GM18517 (cell line): ENCODE measurements at regions not wholly inside any gene's neighbourhood (a gene's known extent, or its start where the extent isn't known, plus 50 kb on each side); places are given as distances from the start of the nearest gene placed in this dataset.
A peak's percentile ranks its signal among the peaks of the same experiment; 100 is the strongest.

ENCODE experiments used
- ATAC-seq: cut with Tn5 transposase; IDR thresholded peaks from one replicate; pipeline ENCODE4 v1.9.1; 2021; ENCODE audit warnings: mild to moderate bottlenecking, moderate library complexity; ENCODE audit not compliant: unreplicated experiment

GRCh38 chr3:88209356-88209755 lies 59.6 kb downstream of the C3orf38 start:
- no peak for ATAC-seq

DNA sequence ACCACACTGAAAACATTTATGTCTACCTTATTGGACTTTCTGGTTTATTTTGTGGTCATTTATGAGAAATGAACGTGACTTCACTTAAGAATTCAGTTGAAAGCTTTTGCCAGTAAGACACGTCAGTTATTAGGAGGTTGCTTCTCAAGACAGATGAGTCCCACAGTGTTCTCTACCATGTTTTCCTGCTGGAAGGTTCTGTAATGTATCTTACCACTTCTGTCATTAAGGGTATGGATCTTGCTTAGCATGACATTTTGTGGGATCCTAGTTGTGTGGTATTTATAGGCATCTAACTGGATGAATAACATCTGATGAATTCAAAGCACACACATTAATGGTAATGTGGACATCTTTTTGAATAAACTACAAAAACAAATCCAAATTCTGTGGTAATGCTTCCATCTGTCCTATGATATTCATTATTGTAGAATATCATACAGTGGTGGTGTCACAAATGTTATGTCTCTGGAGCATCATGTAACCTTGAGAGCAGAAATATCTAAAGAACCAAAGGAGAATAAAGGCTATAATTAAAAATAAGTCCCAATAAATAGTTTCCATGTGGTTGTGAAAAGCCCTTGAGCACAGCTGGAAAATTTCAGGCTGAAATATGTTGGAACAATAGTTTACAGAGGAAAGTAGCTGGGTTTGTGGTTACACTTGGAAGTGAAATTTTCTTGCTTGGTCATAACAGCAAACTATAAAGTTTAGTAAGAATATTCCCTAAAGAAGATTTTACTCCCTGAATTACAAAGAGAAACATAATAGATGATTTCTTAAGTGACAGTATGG lies 61.5 kb downstream of the C3orf38 start:
- ATAC-seq: no peak

DNA sequence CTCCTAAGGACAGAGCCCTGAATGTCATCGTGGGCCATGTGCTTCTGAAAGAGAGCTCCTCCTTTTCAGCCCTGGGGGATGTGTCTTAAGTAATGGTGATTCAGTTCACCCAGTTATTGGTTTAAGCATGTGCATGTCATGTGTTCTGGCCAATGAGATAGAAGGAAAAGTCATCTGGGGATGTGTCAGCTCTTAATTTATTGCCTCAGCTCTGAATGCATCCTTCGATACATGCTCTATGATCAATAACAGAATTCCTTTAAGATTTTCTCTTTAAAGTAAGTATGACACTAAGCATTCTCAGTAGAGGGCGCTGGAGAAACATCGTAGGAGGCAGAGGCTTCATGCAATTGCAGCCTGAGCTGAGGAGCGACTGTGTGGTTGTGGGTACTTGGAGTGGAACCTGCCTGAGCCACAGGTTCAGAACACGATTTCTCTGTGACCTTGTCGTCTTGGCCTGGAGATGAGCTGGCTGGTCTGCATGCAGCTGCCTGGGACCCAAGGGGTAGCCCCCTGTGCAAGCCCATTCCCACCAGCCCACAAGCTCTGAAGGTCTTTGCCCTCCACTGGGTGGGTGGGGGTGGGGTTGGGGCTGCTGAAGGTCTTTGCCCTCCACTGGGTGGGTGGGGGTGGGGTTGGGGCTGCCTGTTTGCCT lies 69.5 kb downstream of the C3orf38 start:
- peak; percentile 85 for ATAC-seq

- no peak for ATAC-seq
Measured at GRCh38 chr3:88220126-88220525, 70.4 kb downstream of the C3orf38 start.

- ATAC-seq: no peak
Measured at GRCh38 chr3:88221726-88222125, 72.0 kb downstream of the C3orf38 start.

GRCh38 chr3:88222343-88222742 lies 72.6 kb downstream of the C3orf38 start:
- no peak for ATAC-seq

- no peak for ATAC-seq
Measured at GRCh38 chr3:88225326-88226008, 75.7 kb downstream of the C3orf38 start.

GRCh38 chr3:88226910-88227309 lies 77.2 kb downstream of the C3orf38 start:
- ATAC-seq: no peak

DNA sequence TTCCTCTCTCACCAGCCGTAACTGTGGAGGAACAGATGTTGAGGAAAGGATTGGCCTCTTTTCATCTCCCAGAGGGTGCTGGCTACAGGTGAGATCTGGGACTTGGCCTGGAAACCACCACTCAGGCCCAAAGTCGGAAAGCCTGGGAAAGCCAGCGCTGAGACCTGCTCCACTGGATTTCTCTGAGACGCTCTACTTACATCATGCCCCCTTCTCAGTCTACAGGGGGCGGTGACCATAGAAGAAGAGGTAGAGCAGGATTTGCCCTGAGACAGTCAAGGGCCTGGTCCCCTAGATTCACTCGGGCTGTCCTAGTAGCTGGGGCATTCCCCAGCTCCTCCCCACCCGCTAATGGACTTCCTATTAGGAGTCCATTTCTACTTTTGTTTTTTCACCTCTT lies 80.9 kb downstream of the C3orf38 start:
- no peak for ATAC-seq

DNA sequence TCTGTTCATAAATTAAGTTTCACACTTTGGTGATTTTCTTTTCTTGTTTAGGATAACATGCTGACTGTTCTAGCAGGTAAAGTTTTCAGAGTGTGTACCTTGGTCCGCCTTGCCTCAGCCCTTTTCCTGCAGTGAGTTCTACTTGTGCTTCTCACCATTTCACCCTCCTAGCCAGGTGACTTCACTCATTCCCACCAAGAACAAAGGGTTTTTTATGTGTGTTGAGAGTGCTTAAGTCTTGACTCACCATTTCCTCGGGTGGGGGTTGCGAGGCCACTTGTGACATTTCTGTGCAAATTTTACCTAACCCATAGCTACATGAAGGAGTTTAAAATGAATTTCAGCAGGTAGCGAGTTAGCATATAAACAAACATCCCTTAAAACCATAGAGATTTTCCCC lies 81.4 kb downstream of the C3orf38 start:
- no peak for ATAC-seq

- ATAC-seq: no peak
Measured at GRCh38 chr3:88231632-88232031, 81.9 kb downstream of the C3orf38 start.

DNA sequence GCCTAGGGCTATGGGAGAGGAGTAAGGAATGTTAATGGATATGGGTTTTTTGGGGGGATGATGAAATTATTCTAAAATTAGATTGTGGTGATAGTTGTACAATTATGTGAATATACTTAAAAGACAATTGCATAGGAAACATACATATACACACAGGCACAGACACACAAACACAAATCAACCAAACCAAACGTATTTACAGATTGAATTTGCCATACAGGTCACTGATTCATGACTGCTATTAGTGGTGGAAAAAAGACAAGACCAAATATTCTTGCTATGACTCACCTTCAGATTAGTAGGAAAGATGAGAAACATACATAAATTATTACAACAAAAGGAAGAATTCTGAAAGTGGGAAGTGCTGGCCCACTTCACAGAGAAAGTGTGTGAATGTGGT lies 85.3 kb downstream of the C3orf38 start:
- ATAC-seq: no peak

DNA sequence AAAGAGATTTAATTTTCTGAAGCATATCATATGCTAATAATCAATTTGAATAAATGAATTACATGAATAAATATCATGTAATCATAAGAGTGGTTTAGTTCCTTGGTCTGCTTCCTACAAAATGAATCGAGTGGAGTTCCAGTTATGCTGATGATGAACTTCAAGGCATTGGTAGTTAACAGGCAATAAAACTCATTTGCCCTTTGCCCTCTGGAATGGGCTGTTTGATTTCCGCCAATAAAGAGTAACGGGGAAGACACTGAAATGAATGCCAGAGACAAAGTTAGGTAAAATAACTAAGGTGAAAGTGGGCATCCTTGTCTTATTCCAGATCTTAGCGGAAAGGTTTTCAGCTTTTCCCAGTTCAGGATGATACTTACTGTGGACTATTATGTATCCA lies 90.1 kb downstream of the C3orf38 start:
- ATAC-seq: no peak

GRCh38 chr3:88248658-88249057 lies 98.9 kb downstream of the C3orf38 start:
- ATAC-seq: no peak

DNA sequence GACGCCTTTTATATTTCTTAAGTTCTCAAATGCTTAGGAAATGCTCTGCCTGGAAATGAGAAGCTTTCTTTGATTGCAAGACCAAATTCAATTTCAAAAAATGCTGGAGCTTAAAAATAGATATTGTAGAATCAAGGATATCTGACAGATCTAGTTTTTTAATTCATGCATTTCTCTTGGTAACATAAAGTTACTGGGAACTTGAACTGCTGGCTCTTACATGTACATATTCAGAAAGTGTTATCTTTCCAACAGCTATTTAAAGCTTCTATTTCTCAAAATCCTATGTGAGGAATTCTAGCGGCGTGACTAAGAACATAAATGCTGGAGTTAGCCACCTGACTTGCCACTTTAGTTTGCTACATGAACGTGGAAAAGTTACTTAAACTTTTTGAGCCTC lies 109.3 kb downstream of the C3orf38 start:
- no peak for ATAC-seq

DNA sequence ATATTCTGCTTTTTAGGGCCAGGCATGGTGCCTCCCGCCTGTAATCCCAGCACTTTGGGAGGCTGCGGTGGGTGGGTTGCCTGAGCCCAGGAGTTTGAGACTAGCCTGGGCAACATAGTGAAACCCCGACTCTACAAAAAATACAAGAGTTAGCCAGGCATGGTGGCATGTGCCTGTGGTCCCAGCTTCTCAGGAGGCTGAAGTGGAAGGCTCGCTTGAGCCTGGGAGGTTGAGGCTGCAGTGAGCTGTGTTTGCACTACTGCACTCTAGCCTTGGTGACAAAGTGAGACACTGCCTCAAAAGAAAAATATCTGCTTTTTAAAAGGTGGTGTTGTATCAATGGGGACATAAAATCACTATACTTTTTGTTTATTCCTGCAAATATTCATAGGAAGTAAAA lies 112.8 kb downstream of the C3orf38 start:
- no peak for ATAC-seq

DNA sequence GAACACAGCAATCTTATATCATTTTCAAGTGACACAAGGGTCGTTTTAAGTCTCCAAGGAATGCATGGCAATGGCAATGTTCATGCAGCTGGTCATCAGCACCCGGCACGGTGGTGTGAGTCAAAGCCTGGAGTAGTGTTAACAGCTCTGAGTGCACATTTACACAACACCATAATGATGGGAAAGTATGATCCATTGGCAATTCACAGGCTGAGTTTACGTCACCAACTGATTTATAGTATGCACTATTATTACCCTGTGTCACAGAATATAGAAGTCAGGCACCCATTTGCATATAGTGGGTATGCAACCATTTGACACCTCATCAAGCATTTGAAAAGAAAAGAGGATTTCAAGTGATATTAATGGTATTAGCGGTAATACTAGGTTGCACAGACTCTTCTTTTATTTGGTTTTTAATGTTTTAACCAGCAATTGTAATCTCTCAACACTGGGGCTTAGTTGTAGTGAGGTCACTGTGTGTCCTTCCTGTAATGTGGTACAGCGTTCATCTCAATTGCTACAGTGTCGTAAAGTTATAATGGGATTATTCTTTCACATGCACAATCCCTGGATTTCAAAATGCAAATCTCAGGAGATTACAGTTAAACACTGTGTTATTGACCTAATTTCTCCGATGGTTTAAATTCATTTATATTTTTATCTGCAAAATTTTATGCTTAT lies 113.8 kb downstream of the C3orf38 start:
- ATAC-seq: no peak

DNA sequence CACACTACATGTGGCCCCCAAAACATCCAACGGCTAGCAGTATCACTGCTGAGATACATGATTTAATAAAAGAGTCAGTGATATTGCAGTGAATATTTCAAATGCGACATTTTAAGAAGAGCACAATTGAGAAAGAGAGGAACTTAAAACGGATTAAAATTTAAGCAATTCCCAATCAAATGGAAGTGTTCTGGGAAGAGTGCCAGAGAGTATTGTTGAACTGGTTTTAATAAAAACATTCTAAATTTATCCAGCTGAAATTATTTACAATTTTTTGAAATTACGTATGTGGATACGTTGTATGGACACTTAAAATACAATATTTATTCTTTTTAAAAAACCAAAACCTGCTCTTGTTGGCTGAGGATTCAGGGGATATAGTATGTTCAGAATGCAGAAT lies 117.7 kb downstream of the C3orf38 start:
- no peak for ATAC-seq

DNA sequence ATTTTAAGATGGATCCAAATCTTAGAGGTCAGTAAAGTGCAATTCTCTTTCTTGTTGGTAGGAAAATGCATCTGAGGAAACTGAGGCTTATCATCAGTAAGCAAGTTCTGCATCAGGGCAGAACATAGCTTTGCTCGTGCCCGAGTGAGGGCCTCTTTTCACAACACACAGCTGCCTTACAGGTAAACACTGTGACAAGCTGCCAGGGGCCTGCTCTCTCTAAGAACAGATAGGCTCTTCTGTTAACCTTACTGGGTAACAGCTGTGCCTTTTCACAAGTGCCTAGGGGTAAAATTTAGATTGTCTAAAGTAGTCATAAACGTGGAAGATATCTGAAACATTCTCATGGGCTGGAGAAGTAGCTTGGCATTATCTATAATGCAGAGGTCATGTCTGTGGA lies 118.1 kb downstream of the C3orf38 start:
- no peak for ATAC-seq

DNA sequence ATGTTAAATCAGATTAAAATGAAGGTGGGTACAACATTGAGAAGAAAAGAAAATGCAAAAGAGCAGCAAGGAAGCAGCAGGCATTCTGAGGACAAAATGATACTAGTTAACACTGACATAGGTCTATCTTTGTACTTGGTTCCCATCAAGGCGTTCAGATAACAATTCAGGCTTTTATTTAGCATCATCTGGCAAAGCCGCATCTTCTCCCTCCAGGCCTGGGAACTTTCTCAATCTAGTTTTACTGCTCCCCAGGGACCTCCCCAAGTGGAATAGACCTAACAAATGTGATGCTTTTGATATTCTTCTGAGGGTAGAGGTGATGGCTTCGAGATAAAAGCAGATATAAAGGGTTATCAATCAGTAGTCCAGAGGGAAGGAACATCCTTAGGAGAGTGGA lies 130.6 kb downstream of the C3orf38 start:
- ATAC-seq: no peak

DNA sequence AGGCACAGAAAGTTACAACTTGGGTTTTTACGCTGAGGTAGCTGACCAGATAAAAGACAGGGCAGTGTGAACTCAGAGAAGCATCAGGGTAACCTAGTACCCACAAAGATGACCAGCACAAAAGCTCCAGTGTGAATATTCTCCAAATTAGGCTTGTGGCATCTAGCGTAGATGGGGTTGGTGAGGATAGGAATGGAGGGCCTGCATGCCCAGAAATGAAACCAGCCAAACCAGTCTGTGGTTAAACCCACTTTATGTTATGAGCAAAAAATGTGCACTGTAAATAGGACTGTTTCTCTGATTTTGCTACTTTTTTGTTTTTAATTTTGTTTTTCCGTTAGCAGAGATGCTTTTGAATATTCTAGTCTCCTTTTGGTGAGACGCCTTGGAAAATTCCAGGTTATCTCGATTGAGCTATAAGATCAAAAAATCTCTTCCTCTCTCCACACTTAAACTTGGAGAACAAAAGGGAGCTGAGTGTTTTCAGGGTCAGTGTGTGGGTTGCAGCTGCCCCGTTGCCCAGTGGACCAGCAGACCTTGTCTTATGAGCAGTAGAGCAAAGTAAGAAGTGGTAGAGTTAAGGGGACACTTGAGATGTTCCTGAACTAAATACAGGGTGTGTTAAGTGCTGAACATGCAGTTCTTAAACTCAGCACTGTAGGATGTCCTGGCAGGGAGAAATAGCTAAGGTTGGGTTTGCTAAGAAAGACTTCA lies 132.9 kb downstream of the C3orf38 start:
- ATAC-seq: no peak
